H1 (cell line): ENCODE measurements at regions not wholly inside any gene's neighbourhood (a gene's known extent, or its start where the extent isn't known, plus 50 kb on each side); places are given as distances from the start of the nearest gene placed in this dataset.

Experiments
- CHD2 ChIP-seq: IDR thresholded peaks from 2 replicates; pipeline ENCODE4 v1.6.1; 2012; ENCODE audit warnings: low read length, improper control_type of control experiment
- CHD7 ChIP-seq: fragments of 300-600 bp; sonication (generic); IDR thresholded peaks from 2 replicates; pipeline ENCODE4 v1.7.1; 2012; ENCODE audit warnings: low read length, moderate library complexity, mild to moderate bottlenecking, inconsistent platforms; ENCODE audit not compliant: insufficient replicate concordance
- HDAC6 ChIP-seq: IDR thresholded peaks from one replicate; pipeline ENCODE4 v1.7.1; 2012; ENCODE audit warnings: low read depth, mild to moderate bottlenecking, inconsistent platforms, low read length, moderate library complexity
- NANOG ChIP-seq: IDR thresholded peaks from 2 replicates; pipeline ENCODE4 v1.6.1; 2011; ENCODE audit warnings: low read length, low read depth, mild to moderate bottlenecking, inconsistent platforms; ENCODE audit not compliant: insufficient read depth, poor library complexity, severe bottlenecking
- POLR2A ChIP-seq, 2 experiments: IDR thresholded peaks; 1 replicate in 1 of 2; 2 replicates in 1 of 2; pipeline ENCODE4 v1.6.1; 2011; ENCODE audit warnings: low read depth in 2 of 2, low read length in 2 of 2, mild to moderate bottlenecking in 2 of 2; ENCODE audit errors: control extremely low read depth in 1 of 2
- SP4 ChIP-seq: IDR thresholded peaks from 2 replicates; pipeline ENCODE4 v1.6.1; 2012; ENCODE audit warnings: low read length, inconsistent platforms
- TAF7 ChIP-seq: optimal IDR thresholded peaks from 2 replicates; pipeline ENCODE3; 2011; ENCODE audit warnings: low read depth, mild to moderate bottlenecking, inconsistent platforms, low read length, moderate library complexity, borderline replicate concordance

DNA sequence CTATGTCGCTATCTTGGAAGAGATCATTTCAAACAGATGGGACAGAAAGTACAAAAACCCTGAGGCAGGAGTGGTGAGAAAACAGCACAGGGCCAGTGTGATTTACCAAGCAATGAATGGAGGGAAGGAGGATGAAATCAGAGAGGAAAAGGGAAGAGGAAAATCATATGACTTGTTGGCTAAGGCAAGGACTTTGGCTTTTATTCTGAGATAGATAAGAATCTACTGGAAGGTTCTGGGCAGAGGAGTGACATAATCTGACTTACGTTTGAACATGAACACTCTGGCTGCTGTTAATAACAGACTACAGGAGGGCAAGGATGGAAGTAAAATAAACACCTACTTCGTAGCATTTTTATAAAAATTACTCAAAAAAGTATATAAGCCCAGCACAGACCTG, 207.8 kb upstream of the SLC7A11 start (continued):
- no peak for TF ChIP-seq CHD7
- no peak for TF ChIP-seq CHD2
- no peak for TF ChIP-seq POLR2A (IDR thresholded peaks at IDR 0.05; ENCODE audit: control extremely low read depth in 1 of 2, low read depth in 2 of 2, low read length in 2 of 2)
- TF ChIP-seq HDAC6, result no peak
- no peak for TF ChIP-seq SP4
- TF ChIP-seq TAF7, result no peak
- no peak for TF ChIP-seq NANOG
